RKO (cell line): ENCODE measurements at regions not wholly inside any gene's neighbourhood (a gene's known extent, or its start where the extent isn't known, plus 50 kb on each side); places are given as distances from the start of the nearest gene placed in this dataset.

Experiments used
- DNase-seq: peaks from one replicate; pipeline ENCODE4 v3.0.0-alpha.2; 2016; ENCODE audit warnings: low spot score

DNA sequence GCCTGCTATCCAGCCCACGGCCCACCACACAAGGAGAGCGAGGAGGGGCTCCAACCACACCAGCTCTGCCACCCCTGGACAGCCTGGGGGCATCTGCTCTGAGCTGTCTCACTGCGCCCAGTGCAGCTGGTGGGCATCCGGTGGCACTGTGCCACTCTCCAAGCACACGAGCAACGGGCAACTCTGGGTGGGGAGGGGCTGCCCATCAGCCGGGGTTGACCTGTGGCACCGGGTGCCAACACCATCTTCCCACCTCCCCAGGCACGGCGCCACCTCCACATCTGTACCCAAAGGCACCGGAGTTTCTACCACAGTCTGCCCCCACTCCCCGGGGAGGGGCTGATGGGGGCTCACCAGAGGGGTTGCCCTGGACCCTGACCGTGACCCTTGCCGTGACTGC, 241.8 kb downstream of the RBFOX3 start:
- no peak for DNase-seq

DNA sequence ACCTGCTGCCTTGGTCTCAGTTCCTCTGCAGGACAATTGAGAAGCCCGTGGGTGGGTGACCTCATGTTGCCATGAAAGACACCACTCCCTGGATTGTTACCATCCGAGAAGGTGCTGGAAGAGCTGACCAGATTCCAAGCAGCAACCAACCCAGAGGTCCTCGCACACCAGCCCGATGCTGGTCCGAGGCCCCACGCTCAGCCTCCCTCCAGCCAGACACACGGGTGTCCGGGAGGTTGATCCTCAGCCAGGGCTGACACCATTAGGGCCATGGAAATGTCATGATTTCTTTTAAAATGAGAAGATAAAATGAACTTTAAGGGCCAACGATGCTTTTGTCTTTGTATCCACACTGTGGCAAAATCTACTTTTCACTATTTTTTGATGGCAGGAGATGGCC, 242.3 kb downstream of the RBFOX3 start:
- DNase-seq = no peak

DNA sequence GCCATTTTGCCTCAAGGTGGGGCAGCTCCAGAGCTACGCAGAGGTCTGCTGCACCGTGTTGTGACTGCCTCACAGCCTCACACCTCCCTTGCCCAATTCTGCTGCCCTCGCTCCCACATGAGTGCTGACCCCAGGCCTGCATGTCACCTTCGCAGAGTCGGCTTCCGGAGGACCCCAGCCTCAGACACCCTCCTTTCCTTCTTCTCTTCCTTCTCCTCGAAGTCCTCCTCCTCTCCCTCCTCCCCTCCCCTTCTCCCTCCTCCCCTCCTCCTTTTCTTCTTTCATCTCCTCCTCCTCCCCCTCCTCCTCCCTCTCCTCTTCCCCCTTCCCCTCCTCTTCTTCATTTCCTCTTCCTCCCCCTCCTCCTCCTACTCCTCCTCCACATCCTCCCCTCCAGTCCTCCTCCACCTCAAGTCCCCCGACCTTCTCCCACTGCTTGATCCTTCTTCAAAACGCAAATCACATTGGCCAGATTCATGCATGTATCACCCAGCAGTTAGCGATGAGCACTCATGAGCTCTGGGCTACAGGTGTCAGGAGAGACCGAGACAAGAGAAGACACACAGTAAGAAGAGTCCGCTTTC, 243.8 kb downstream of the RBFOX3 start:
- no peak for DNase-seq

DNA sequence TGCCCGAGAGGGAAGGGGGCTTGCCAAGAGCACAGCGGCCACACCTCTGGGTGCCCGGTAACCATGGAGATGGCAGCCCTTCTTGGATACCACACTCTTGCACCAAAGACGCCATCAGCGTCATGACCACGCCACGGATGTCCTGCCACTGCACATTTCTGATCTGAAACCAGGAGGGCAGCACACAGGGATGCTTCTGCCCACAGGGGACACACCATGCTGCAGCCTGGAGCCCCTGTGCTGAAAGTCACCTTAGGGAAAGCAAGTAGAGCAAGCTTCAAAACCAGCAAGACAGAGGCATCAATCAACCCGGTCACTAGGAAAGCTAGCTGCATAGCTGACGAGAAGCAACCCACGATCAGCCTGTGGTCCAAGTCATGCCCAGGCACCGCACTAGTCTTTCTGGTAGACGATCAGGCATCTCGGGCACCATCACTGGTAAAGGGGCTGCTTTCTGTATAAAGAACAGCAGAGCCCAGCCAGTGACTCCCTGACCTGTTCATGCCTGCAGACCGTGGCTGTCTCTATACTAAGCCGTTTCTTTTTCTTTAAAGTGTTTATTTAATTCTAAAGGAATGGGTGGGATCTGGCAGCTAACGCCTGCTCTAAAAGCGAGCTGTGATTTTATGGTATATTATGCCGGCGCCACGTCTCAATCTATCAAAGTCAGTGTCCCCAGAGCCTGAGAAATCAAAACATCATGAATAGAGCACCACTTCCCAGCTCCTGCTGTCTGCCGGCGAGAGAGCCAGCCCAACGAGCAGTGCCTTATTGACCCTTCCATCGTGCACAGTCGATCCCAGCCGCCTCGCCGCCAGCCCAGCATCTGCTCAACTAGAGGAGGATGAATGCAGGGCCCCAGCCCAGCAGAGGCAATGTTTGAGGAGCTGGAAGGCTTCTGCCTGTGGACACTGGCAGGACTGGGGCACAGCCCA, 244.7 kb downstream of the RBFOX3 start:
- DNase-seq = no peak

DNA sequence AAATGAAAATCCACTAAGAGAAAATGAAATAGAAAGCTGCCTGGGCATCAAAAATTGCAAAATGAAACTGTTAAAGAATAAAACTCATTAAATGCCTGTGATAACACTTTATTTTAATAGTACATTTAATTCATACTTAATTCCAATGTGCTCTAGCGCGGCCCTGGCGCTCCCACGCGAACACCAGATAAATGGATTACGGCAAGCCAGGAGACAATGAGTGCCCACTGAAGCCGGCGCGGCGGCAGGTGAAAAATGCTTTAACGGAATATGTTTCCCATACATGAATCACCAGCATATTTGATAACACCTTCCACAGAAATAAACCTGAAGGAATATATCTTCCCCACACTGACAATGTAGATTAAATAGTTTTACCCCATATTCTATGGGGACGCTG, 245.5 kb downstream of the RBFOX3 start:
- no peak for DNase-seq

DNA sequence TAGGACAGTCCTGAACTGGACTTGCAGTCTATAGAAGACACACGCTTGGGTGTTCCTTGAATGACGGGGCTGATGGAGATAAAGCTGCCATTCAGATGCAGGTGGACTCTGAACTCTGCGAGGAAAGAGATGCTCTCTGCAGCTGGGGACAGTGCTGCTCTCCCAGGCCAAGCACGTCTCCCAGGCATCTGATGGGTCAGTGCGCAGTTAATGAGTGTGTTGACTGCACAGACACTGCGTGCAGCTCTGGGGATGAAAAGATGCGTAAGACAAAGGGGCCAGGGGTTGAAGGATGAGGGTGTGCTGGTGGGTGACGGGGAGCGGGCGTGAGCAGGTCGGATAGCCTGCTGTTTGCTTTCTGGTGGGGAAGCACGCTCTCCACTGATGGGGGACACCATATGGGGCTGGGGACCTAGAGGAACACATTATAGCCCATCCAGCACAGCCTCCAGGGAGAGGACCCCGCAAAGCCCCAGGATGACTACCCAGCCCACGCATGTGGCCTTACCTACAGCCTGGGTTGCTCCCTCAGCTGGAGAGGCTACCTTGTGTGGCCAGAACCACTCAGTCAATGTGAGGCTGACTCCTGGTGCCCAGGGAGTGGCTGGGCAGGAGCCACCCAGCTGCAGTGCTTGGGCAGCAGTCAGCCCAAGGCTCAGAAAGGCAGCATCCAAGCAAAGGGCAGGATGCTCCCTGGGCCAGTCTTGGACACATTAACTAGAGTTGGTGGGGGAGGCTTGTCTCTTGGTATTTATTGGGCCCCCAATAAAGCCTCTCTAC, 246.3 kb downstream of the RBFOX3 start:
- no peak for DNase-seq

DNA sequence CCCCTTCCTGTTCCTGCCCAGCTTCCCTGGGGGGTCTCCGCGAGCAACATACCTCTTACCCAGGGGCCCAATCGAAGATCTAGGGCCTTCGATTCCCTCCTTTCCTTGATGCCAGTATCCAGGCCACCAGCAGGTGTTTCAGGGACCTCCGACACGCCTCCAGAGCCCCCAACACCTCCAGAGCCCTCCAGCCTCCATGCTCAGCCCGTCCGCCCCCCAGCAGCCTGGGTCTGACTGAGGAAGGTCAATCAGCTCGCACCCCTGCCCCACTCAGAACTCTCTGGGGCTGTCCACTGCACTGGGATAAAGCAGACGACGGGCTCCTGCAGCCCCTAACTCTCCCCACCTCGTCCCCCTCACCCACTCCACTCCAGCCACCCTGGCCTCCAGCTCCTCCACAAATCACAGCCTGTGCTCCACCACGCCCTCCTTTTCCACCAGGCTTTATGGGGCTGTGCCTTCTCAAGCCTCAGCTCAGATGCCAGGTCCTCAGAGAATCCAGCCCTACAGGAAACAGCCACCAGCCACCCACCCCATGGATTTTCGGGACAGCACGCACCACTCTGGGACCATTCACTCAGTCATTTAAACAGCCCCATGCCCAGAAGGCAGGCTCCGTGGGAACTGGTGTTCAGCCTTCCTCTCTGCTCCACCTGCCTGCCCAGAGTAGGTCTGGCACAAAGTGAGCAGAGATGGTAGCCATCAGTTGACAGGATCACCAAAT, 247.1 kb downstream of the RBFOX3 start:
- no peak for DNase-seq

DNA sequence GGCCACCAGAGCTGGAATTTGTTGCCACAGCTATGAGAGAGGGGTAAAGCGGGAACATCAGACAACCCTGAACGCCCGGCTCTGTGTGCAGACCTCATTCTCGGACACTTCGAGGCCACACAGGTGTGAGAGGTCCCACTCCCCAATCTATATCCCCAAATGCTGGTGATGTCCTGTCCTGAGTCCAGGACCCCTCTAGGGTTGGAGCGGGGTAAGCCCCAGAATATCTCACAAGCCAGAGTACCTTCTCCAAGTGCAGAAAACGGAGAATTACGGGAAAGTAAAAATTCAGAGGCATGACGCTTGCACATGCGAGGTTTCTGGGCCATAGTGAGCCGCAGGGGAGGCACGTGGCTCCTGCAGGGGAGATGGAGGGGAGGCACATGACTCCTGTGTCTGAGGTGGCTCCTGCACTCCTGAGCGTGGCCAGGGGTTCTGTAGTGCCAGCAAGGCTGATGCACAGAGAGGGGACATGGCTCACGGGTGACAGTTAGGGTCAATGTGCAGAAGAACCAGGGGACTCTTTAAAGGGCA, 248.0 kb downstream of the RBFOX3 start:
- no peak for DNase-seq

DNA sequence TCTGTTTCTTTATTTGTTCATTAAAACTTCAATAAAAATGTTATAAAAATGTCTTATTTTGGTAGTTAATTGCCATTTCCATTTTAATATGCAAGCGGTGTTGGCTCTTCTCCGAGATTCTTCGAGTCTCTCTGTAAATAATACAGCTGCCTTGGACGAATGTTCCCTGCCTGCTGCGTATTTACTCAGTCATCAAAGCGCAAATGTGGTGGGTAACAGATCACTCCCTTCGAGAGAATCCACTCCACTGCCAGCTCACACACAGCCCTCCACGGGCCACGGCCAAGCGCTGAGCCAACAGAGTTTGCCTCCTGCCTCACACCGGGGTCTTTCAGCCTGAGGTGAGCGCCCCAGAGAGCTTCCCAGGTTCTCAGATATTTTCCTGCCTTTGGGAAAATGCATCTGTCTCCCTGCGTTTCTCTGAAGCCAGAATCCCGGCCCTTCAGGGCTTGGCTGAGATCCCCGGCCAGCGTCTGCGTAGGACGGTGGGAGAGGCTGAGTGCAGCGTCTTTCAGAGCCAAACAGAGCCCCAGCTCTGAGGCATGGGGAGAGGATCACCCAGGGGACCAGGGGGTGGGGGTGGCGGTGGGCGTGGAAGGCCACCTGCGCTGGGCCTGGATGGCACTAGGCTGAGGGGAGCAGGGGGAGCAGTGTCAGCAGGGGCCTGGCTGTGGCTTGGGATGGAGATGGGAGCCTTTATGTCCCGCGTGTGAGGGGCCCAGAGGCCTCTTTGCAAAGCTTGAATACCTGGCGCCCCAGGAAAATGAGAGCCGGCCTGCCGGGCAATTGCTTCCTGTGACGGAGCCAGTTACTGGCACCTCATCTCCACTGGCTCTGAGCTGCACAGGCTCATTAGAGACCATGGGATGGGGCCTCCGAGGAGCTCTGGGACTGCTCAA, 248.7 kb downstream of the RBFOX3 start:
- no peak for DNase-seq

DNA sequence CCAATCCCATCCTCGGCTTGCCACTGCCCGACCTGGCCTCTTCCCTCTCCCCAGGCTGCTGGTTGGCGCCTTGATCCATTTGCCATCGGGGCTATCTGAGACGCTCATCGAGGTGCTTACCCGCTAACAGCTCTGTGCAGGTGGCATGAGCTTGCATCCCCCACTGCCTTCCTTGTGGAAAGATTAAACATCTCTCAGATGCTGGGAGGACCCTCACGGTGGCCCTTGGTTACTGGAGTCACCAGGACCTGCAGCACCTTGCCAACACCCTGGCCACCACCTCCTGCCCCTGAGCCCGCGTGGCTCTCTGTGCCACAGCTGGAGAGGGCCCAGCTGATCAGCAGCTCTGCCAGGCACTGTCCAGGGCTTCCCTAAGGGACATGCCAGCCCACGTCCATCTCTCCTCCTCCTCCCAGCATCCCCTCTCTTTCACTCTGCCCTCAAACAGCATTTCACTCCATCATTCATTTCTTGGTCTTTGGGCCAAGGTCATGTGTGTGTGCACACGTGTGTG, 249.6 kb downstream of the RBFOX3 start:
- no peak for DNase-seq

DNA sequence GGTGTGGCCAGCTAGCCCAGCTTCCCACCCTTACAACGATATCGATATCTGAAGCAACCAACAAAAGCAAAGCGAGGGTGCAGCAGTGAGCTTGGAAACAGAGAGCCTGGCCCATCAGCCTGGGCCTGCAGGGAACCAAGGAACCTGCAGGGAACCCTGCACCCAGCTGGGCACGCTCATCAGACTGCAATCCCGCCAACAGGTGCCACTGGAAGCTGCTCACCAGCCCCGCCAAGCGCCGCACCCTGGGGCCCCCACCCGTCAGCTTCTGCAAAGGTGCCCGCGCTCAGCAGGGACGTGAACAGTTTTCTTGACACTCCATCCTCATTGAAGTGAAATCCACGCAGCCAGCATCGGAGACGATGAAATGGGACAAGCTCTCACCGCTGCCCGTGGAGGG, 250.7 kb downstream of the RBFOX3 start:
- no peak for DNase-seq

DNA sequence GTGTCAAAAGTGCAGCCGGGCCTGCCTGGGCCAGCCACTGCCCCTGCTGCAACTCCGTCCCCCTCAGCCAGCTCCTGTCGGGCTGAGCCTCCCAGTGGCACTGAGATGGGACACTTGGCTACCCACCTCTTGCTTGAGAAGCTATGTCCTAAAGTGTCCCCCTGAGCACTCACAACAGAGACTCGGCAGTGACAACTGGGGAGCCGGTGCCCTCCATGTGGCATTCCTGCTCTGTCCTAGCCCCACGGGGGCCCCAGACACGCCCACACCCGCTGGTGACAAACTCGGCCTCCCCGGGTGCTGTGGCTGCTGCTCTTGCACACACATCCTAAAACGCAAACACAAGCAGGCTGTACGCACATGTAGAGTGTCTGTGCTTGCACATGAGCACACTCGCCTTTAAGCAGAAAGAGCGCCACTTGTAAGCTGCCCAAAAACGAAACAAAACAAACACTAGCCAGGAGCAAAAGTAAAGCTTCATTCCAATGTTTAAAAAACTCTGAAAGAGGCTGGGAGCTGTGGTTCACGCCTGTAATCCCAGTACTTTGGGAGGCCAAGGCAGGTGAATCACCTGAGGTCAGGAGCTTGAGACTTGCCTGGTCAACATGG, 253.9 kb downstream of the RBFOX3 start:
- DNase-seq = no peak

DNA sequence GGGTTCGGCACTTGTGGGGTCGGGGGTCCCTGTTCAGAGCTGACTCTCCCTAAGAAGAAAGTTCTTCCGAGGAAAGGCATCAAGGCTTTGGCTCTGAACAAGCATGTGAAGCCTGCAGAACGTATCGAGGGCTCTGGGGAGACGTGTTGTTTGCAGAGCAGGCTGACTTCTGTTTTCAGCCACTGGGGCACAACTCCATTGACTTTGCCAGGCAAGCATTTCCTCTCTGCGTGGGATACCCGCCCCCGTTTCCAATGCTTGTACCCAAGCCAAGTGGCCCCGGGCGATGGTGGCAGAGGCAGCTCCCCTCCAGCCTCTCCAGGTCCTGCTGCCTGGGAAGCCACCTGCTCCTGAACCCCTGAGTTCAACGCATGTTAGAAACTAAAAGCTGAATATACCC, 255.7 kb downstream of the RBFOX3 start:
- no peak for DNase-seq

DNA sequence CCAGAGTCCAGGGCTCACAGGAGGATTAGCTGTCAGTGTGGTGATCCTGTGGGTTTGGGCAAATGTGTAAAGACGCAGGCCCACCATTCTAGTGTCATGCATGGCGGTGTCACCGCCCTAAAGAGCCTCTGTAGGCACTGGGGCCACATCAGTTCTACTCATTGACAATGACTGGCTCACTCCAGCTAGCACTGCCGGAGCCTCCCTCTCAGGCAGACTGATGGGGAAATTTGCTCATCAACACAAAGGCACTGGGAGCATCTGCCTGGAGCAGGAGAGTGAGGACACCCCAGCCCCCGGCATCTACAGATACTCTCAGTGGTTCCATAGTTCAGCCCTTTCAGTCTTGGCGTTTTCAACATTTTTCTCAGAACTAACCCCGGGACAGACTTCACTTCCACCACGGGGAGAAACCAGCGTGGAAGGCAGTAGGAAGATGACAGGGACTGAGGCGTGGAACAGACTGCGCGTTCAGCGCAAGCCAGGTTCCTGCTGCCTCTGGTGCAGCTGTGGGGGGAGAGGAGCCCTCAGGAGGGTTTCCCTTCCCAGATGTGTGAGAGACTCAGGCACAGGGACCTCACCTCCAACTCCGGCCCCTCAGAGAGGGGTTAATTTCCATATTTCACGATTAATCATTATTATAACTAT, 256.6 kb downstream of the RBFOX3 start:
- no peak for DNase-seq

DNA sequence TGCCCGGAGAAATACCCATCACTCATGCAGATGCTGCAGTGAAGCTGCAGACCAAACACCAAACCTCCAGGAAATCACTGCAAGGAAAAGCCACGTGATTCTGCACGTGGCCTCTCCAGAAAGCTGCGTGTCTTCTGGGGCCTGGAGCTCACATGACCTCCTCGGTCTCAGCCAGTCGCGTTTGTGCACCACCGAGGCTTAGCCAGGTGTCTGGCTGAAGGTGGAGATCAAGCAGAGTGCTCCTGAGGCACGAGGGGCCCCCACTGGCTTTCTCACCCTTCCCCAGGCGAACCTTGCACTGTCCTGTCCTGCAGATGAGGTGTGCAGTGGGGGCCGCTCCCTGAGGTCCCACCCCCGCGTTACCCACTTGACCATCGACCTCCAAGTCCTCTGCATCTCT, 257.3 kb downstream of the RBFOX3 start:
- no peak for DNase-seq

DNA sequence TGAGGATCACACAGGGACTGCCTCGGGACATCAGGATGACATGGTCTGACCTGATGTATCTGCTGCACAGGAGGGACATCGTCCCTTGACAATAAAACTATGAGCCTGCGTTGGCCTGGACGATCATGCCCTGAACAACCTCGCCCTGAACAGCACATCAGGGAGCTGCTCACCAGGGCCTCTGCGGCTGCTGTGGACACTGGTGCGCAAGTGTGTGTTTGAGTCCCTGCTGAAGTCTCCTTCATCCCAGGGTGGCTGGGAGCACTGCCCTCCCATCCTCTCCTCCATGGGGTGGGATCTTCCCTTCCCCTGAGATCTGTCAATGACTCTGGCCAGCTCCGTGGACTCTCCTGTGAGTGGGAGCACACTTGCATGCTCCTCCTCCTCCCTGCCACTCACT, 257.8 kb downstream of the RBFOX3 start:
- no peak for DNase-seq

DNA sequence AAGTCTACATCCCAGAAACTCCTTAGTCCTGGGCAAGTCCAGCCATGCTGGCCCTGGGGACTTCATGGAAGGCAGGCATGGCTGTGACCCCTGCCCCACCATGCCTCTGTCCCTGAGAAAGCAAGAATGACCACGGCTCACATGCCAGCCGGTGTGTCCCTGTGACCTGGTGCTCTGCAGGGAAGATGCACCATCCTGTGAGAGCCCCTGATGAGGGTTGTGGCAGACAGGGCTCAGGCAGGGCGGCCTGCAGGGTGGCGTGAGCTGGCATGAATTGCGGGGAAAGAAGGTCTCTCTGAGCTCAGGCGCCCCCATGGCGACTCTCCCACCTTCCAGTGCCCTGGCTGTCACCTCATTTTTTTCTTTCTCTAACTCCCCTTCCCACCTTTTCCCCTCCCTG, 260.3 kb downstream of the RBFOX3 start:
- DNase-seq = no peak

DNA sequence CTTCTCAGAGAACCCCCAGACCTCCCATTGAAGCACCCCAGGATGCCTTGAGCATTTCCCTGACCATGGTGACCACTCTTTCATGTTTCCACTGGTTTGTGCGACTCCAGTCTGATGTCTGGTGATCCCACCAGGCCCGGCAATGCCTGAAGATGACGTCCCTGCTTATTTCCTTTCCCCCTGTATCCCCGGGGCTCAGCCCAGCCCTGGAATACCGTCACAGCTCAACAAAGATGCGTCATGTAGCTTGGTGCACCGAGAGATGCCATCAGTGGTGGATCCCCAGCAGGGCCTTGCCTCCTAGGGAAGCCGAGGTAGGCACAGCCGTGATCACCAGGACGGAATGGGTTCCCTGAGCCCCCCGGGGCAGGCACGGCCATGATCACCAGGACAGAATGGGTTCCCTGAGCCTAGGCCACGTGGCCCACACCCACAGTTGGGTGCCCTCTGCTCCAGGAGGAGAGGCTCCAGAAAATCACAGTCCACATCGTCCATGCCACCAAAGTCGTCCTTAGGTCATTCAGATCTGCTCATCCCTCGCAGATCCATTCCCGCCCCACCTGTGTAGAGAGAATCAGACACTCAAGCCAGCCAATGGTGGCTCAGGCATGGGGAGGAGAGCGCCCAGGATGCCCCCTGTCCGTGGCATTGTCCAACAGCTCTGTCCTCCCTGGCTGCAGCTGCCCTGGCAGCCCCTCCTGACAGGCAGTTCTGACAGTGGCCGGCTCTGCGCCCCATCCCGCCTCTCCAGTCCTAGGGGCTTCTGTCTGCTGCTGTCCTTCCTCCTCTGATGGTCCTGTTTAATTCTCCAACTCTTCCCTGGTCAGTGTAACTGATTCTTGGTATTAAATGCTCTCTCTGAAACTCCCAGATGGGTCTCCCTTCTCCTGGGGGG, 261.1 kb downstream of the RBFOX3 start:
- no peak for DNase-seq

DNA sequence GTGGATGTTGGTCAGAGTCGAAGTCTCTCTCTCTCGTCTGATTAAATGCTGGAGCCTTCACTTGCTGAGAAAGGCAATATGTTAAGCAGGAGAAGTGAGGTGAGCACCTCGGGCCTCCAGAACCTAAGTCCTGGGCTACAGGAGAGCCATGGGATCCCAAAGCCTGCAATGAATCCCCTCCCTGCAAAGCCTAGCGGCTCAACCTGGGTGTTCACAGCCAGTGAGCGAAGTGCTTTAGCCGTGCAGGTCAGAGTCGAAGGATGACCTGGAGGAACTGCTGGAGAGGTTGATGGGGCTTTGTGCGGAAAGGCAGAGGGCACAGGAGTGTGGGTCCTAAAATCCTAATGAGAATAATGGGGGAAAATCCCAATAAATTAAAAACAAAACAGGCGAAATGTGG, 267.8 kb downstream of the ENGASE start:
- DNase-seq = no peak
